ENCODE measurements at regions not wholly inside any gene's neighbourhood (a gene's known extent, or its start where the extent isn't known, plus 50 kb on each side); places are given as distances from the start of the nearest gene placed in this dataset.

GRCh38 chr4:157934151-157934550 lies 238.7 kb downstream of the GASK1B start:
- DNase-seq = no peak
- H3K4me3 ChIP-seq (ENCODE audit: low read depth, low read length) = no peak overlapping the region
- H3K36me3 ChIP-seq (replicated peaks) = no peaks in the 10 kb centered on the region
- TF ChIP-seq, protein P1, sequence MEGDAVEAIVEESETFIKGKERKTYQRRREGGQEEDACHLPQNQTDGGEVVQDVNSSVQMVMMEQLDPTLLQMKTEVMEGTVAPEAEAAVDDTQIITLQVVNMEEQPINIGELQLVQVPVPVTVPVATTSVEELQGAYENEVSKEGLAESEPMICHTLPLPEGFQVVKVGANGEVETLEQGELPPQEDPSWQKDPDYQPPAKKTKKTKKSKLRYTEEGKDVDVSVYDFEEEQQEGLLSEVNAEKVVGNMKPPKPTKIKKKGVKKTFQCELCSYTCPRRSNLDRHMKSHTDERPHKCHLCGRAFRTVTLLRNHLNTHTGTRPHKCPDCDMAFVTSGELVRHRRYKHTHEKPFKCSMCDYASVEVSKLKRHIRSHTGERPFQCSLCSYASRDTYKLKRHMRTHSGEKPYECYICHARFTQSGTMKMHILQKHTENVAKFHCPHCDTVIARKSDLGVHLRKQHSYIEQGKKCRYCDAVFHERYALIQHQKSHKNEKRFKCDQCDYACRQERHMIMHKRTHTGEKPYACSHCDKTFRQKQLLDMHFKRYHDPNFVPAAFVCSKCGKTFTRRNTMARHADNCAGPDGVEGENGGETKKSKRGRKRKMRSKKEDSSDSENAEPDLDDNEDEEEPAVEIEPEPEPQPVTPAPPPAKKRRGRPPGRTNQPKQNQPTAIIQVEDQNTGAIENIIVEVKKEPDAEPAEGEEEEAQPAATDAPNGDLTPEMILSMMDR (IDR thresholded peaks at IDR 0.05; ENCODE audit: low read depth, low read length, missing control alignments) = no peak
- H3K27me3 ChIP-seq (replicated peaks) = no peaks in the 10 kb centered on the region
- H3K27ac ChIP-seq = no peak overlapping the region
- in situ Hi-C loops (cut with HindIII; ENCODE audit: low pct_ligation_motif_present, low sequenced_read_pairs) = no loop called here

- Histone ChIP-seq H3K4me3 (ENCODE audit: low read depth, low read length) (no peak overlapping the region), H3K36me3 (replicated peaks) (no peaks in the 10 kb centered on the region), H3K27ac (no peak overlapping the region), H3K27me3 (replicated peaks) (no peaks in the 10 kb centered on the region)
- in situ Hi-C loops (cut with HindIII; ENCODE audit: low pct_ligation_motif_present, low sequenced_read_pairs) = no loop called here
- TF ChIP-seq, protein P1 (IDR thresholded peaks at IDR 0.05; ENCODE audit: low read depth, low read length, missing control alignments) = no peak
- DNase-seq = no peak
Observed at GRCh38 chr4:157932936-157933335, 239.9 kb downstream of the GASK1B start.

- TF ChIP-seq, protein P1 (IDR thresholded peaks at IDR 0.05; ENCODE audit: low read depth, low read length, missing control alignments) = no peak
- H3K27me3 ChIP-seq (replicated peaks) = no peaks in the 10 kb centered on the region
- H3K27ac ChIP-seq = no peak overlapping the region
- no peak for DNase-seq
- in situ Hi-C loops (cut with HindIII; ENCODE audit: low pct_ligation_motif_present, low sequenced_read_pairs) = no loop called here
- H3K36me3 ChIP-seq (replicated peaks) = no peaks in the 10 kb centered on the region
- H3K4me3 ChIP-seq (ENCODE audit: low read depth, low read length) = no peak overlapping the region
Observed at GRCh38 chr4:157929486-157929885, 243.3 kb downstream of the GASK1B start.

DNA sequence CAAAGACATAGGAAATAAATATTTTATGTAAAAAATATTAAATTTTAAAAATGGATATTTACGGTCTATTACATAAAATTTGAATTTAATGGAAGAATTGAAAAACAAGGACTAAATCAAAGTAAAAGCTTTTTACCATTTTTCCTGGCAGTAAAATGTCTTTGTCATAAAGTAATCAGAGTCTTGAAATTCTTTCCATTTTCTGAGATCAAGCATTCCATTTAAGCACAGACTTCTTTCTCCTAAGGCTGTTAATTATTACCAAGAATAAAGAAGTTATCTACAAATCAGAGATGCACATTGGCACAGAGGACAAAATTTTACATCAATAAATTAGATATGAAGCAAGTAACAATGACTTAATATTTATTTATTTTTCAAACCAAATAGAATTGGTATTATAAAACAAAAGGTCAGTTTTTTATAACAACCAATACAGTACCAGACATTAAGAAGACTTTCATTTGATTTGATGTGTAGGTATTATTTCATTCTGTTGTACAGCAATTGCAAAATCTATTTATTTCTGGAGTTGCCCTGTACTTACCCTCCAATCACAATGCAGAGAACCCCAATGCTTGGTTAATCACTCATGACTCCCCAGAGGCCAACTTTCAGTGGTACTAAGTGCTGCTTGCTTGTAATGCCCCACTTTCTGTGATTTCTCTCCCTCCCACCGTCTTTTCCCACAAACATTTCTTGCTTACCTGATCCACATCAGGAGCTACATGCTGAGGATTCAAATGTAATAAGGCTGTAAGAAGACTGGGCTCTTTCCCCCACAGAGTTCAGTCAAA lies 254.6 kb downstream of the GASK1B start:
- H3K27ac ChIP-seq = no peak overlapping the region
- TF ChIP-seq, protein P1 (IDR thresholded peaks at IDR 0.05; ENCODE audit: low read depth, low read length, missing control alignments) = no peak
- DNase-seq = no peak
- H3K27me3 ChIP-seq (replicated peaks) = no peaks in the 10 kb centered on the region
- no peak overlapping the region for H3K4me3 ChIP-seq (ENCODE audit: low read depth, low read length)
- in situ Hi-C loops (cut with HindIII; ENCODE audit: low pct_ligation_motif_present, low sequenced_read_pairs) = no loop called here
- no peaks in the 10 kb centered on the region for H3K36me3 ChIP-seq (replicated peaks)

- H3K36me3 ChIP-seq (replicated peaks) = no peaks in the 10 kb centered on the region
- in situ Hi-C loops (cut with HindIII; ENCODE audit: low pct_ligation_motif_present, low sequenced_read_pairs) = no loop called here
- TF ChIP-seq, protein P1 (IDR thresholded peaks at IDR 0.05; ENCODE audit: low read depth, low read length, missing control alignments) = no peak
- H3K27me3 ChIP-seq (replicated peaks) = no peaks in the 10 kb centered on the region
- DNase-seq = no peak
- H3K4me3 ChIP-seq (ENCODE audit: low read depth, low read length) = no peak overlapping the region
- H3K27ac ChIP-seq = no peak overlapping the region
Observed at GRCh38 chr4:157912212-157912611, 260.6 kb downstream of the GASK1B start.

DNA sequence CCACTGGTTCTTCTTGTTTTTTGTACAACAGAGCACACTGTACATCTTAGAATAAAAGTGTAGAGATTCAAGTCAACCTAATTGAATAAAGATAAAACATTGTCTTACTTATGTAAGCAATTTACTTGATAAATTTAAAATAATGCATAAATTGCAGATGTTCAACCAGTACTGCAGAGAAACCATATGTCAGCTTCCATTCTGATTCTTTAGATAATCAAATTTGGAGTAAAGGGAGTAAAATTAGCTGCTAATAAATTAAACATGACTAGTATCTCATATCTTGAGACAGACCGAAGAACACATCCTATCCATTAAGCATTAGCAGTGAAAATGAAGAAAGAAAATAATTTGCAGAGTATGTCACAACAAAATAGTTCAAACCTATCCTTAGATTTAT lies 261.2 kb downstream of the GASK1B start:
- TF ChIP-seq, protein P1 (IDR thresholded peaks at IDR 0.05; ENCODE audit: low read depth, low read length, missing control alignments) = no peak
- H3K36me3 ChIP-seq (replicated peaks) = no peaks in the 10 kb centered on the region
- H3K4me3 ChIP-seq (ENCODE audit: low read depth, low read length) = no peak overlapping the region
- no peaks in the 10 kb centered on the region for H3K27me3 ChIP-seq (replicated peaks)
- DNase-seq = no peak
- in situ Hi-C loops (cut with HindIII; ENCODE audit: low pct_ligation_motif_present, low sequenced_read_pairs) = no loop called here
- H3K27ac ChIP-seq = no peak overlapping the region
